ENCODE measurements at regions not wholly inside any gene's neighbourhood (a gene's known extent, or its start where the extent isn't known, plus 50 kb on each side); places are given as distances from the start of the nearest gene placed in this dataset.
"Not testable (repeated sequence)": the region's sequence is repeated elsewhere in the genome, so short reads cannot be mapped to it uniquely, and the experiment has no call there.

GRCh38 chr9:26789959-26790358 lies 102.6 kb downstream of the CAAP1 start:
- intact Hi-C loops (cut with micrococcal nuclease) = no loop called here
- WGBS (ENCODE audit: insufficient coverage) = 86% methylated on average over 2 of the region's 3 CpGs
- no peak overlapping the region for H3K4me3 ChIP-seq (ENCODE audit: low read length)

GRCh38 chr9:26786564-26786963 lies 106.0 kb downstream of the CAAP1 start:
- DNase-seq = no peak
- H3K27ac ChIP-seq (ENCODE audit: low read length) = no peak overlapping the region
- no peaks in the 10 kb centered on the region for H3K9me3 ChIP-seq (ENCODE audit: control insufficient read depth, insufficient read depth, low read length)
- no peak for TF ChIP-seq CTCF (IDR thresholded peaks at IDR 0.05)
- H3K4me1 ChIP-seq (ENCODE audit: control insufficient read depth, insufficient read depth, low read length) = no peaks in the 10 kb centered on the region
- Mint-ChIP-seq H3K9me3 (peaks cover 2 to 3% of the 10 kb centered on the region in 2 donors), H3K4me1 (no peaks in the 10 kb centered on the region), H3K27ac (no peak overlapping the region), H3K4me3 (no peak overlapping the region), H3K36me3 (no peaks in the 10 kb centered on the region), H3K27me3 (ENCODE audit: low read depth in 2 of 2) (peaks cover 0 to 6% of the 10 kb centered on the region in 2 donors)
- 69% methylated on average over 2 of the region's 2 CpGs for WGBS (ENCODE audit: insufficient coverage)
- H3K36me3 ChIP-seq (ENCODE audit: control insufficient read depth, insufficient read depth, low read length) = no peaks in the 10 kb centered on the region
- H3K4me3 ChIP-seq (ENCODE audit: low read length) = no peak overlapping the region
- intact Hi-C loops (cut with micrococcal nuclease) = no loop called here
- ATAC-seq = no peak
- no peaks in the 10 kb centered on the region for H3K27me3 ChIP-seq (ENCODE audit: control insufficient read depth, insufficient read depth, low read length)

More at GRCh38 chr9:26789959-26790358, 102.6 kb downstream of the CAAP1 start:
- Histone ChIP-seq H3K27me3 (ENCODE audit: control insufficient read depth, insufficient read depth, low read length) (no peaks in the 10 kb centered on the region), H3K4me1 (ENCODE audit: control insufficient read depth, insufficient read depth, low read length) (no peaks in the 10 kb centered on the region), H3K9me3 (ENCODE audit: control insufficient read depth, insufficient read depth, low read length) (no peaks in the 10 kb centered on the region), H3K27ac (ENCODE audit: low read length) (no peak overlapping the region), H3K36me3 (ENCODE audit: control insufficient read depth, insufficient read depth, low read length) (no peaks in the 10 kb centered on the region)
- ATAC-seq (no peak), DNase-seq (no peak)
- Mint-ChIP-seq H3K9me3 (peaks cover 4 to 5% of the 10 kb centered on the region in 2 donors), H3K4me3 (no peak overlapping the region), H3K27ac (no peak overlapping the region), H3K36me3 (no peaks in the 10 kb centered on the region), H3K4me1 (no peaks in the 10 kb centered on the region), H3K27me3 (ENCODE audit: low read depth in 2 of 2) (peaks cover 0 to 6% of the 10 kb centered on the region in 2 donors)
- TF ChIP-seq CTCF (IDR thresholded peaks at IDR 0.05) = no peak

GRCh38 chr9:26782899-26783298 lies 109.7 kb downstream of the CAAP1 start:
- H3K27ac ChIP-seq (ENCODE audit: low read length) = no peak overlapping the region
- no CpG with 5 or more reads among the region's 1 CpG for WGBS (ENCODE audit: insufficient coverage)
- no peaks in the 10 kb centered on the region for H3K9me3 ChIP-seq (ENCODE audit: control insufficient read depth, insufficient read depth, low read length)
- Mint-ChIP-seq H3K9me3 (peaks cover 2 to 6% of the 10 kb centered on the region in 2 donors), H3K4me3 (no peak overlapping the region), H3K27ac (no peak overlapping the region), H3K4me1 (no peaks in the 10 kb centered on the region), H3K36me3 (no peaks in the 10 kb centered on the region), H3K27me3 (ENCODE audit: low read depth in 2 of 2) (peaks cover 0 to 2% of the 10 kb centered on the region in 2 donors)
- H3K4me1 ChIP-seq (ENCODE audit: control insufficient read depth, insufficient read depth, low read length) = no peaks in the 10 kb centered on the region
- H3K36me3 ChIP-seq (ENCODE audit: control insufficient read depth, insufficient read depth, low read length) = no peaks in the 10 kb centered on the region
- DNase-seq (no peak), ATAC-seq (no peak)
- no peaks in the 10 kb centered on the region for H3K27me3 ChIP-seq (ENCODE audit: control insufficient read depth, insufficient read depth, low read length)
- intact Hi-C loops (cut with micrococcal nuclease) = no loop called here
- H3K4me3 ChIP-seq (ENCODE audit: low read length) = no peak overlapping the region
- TF ChIP-seq CTCF (IDR thresholded peaks at IDR 0.05) = no peak

GRCh38 chr9:26781906-26782305 lies 110.7 kb downstream of the CAAP1 start:
- Histone ChIP-seq H3K27me3 (ENCODE audit: control insufficient read depth, insufficient read depth, low read length) (no peaks in the 10 kb centered on the region), H3K4me3 (ENCODE audit: low read length) (no peak overlapping the region), H3K27ac (ENCODE audit: low read length) (no peak overlapping the region), H3K4me1 (ENCODE audit: control insufficient read depth, insufficient read depth, low read length) (no peaks in the 10 kb centered on the region), H3K9me3 (ENCODE audit: control insufficient read depth, insufficient read depth, low read length) (no peaks in the 10 kb centered on the region), H3K36me3 (ENCODE audit: control insufficient read depth, insufficient read depth, low read length) (no peaks in the 10 kb centered on the region)
- Mint-ChIP-seq H3K36me3 (no peaks in the 10 kb centered on the region), H3K27me3 (ENCODE audit: low read depth in 2 of 2) (peaks cover 0 to under 1% of the 10 kb centered on the region in 2 donors), H3K4me3 (no peak overlapping the region), H3K9me3 (peaks cover 2 to 4% of the 10 kb centered on the region in 2 donors), H3K4me1 (no peaks in the 10 kb centered on the region), H3K27ac (no peak overlapping the region)
- ATAC-seq = no peak
- DNase-seq = no peak
- WGBS (ENCODE audit: insufficient coverage) = 0% methylated on average over 1 of the region's 1 CpG
- intact Hi-C loops (cut with micrococcal nuclease) = no loop called here
- TF ChIP-seq CTCF (IDR thresholded peaks at IDR 0.05) = no peak

- intact Hi-C loops (cut with micrococcal nuclease); H3K4me3 ChIP-seq (ENCODE audit: low read length); H3K36me3 ChIP-seq (ENCODE audit: control insufficient read depth, insufficient read depth, low read length); H3K4me1 Mint-ChIP-seq; H3K4me3 Mint-ChIP-seq; ATAC-seq; DNase-seq; H3K27ac ChIP-seq (ENCODE audit: low read length); H3K36me3 Mint-ChIP-seq; H3K27me3 ChIP-seq (ENCODE audit: control insufficient read depth, insufficient read depth, low read length); H3K9me3 ChIP-seq (ENCODE audit: control insufficient read depth, insufficient read depth, low read length); H3K27me3 Mint-ChIP-seq (ENCODE audit: low read depth in 2 of 2); H3K4me1 ChIP-seq (ENCODE audit: control insufficient read depth, insufficient read depth, low read length); H3K9me3 Mint-ChIP-seq; H3K27ac Mint-ChIP-seq: not testable (repeated sequence)
- WGBS (ENCODE audit: insufficient coverage) = 94% methylated on average over 2 of the region's 3 CpGs
Measured at GRCh38 chr9:26780307-26780706, 112.3 kb downstream of the CAAP1 start.

Data from natural killer cell (primary cell).